ENCODE measurements at regions not wholly inside any gene's neighbourhood (a gene's known extent, or its start where the extent isn't known, plus 50 kb on each side); places are given as distances from the start of the nearest gene placed in this dataset.

DNA sequence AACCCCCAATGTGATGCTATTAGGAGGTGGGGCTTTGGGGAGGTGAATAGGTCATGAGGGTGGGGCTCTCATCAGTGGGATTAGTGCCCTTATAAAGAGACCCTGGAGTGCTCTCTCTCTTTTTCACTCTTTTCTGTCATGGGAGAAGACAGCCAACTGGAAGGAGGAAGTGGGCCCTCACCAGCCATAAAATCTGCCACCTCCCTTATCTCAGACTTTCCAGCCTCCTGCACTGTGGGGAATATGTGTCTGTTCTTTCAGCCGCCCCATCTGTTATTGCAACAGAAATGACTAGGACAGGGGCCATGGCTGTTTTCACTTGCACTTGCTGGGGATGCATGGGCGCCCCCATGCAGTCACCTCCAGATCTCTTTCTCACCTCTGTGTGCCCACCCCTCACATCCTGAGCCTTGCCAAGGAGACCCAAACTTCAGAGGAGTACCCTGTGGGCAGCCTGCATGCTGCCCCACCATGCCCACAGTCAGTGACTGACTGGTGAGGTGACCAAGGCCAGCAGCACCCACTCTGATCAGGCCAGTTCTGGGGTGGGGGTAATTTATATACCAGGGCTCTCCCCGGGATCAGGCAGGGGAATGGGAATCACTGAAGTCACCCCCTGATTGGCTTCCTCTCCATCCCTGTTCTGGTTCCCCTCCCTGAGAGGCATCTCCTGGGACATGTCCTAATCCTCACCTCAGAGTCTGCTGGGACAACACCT lies 118.4 kb downstream of the ANKRD60 start:
- no peak overlapping the region for H3K18ac ChIP-seq (ENCODE audit: low read depth in 1 of 2, low read length in 2 of 2)
- H3K36me3 ChIP-seq (ENCODE audit: control insufficient read depth in 1 of 2, insufficient read depth in 2 of 2, low read depth in 1 of 2, low read length in 2 of 2), result no peaks in the 10 kb centered on the region
- H3K14ac ChIP-seq (ENCODE audit: low read length in 2 of 2), result no peak overlapping the region
- no peak overlapping the region for H2BK15ac ChIP-seq (ENCODE audit: low read depth, poor library complexity, severe bottlenecking)
- H3K23ac ChIP-seq (ENCODE audit: low read length in 2 of 2), result no peak overlapping the region
- no peak overlapping the region for H2BK120ac ChIP-seq (ENCODE audit: low read depth, low read length)
- H3K4me2 ChIP-seq (ENCODE audit: low read length, poor library complexity, severe bottlenecking), result no peak overlapping the region
- 93% methylated on average over 3 of the region's 3 CpGs for WGBS
- H2BK12ac ChIP-seq (ENCODE audit: low read length in 2 of 2), result no peak overlapping the region
- no peak overlapping the region for H3K9ac ChIP-seq (ENCODE audit: low read length)
- no peak overlapping the region for H4K8ac ChIP-seq (ENCODE audit: low read length)
- H3K4ac ChIP-seq (ENCODE audit: low read depth in 1 of 2, low read length in 2 of 2), result no peak overlapping the region
- H3K4me3 ChIP-seq (ENCODE audit: insufficient read depth in 1 of 2, low read depth in 1 of 2, low read length in 2 of 2), result no peak overlapping the region
- H3K9me3 ChIP-seq (ENCODE audit: control insufficient read depth, low read length), result no peaks in the 10 kb centered on the region
- no peaks in the 10 kb centered on the region for H3K79me1 ChIP-seq (replicated peaks; ENCODE audit: low read length, poor library complexity, severe bottlenecking)
- H3K4me1 ChIP-seq (ENCODE audit: control insufficient read depth, insufficient read depth, low read depth, low read length), result no peaks in the 10 kb centered on the region
- H4K91ac ChIP-seq (ENCODE audit: low read length), result no peak overlapping the region
- H2AFZ ChIP-seq (ENCODE audit: low read depth, low read length), result no peak overlapping the region
- DNase-seq, result no peak
- H3K27me3 ChIP-seq (ENCODE audit: control insufficient read depth in 1 of 2, insufficient read depth in 1 of 2, low read length in 2 of 2), result peaks cover 0 to 31% of the 10 kb centered on the region in 2 experiments
- H2AK5ac ChIP-seq (ENCODE audit: low read length, severe bottlenecking), result no peak overlapping the region
- H2BK5ac ChIP-seq (ENCODE audit: low read depth, low read length, poor library complexity, severe bottlenecking), result no peak overlapping the region
- H3K27ac ChIP-seq (ENCODE audit: low read length, poor library complexity, severe bottlenecking), result no peak overlapping the region

- H3K4me1 ChIP-seq (ENCODE audit: control insufficient read depth, insufficient read depth, low read depth, low read length), result no peaks in the 10 kb centered on the region
- no peak overlapping the region for H4K8ac ChIP-seq (ENCODE audit: low read length)
- no peak overlapping the region for H2AK5ac ChIP-seq (ENCODE audit: low read length, severe bottlenecking)
- H3K4me2 ChIP-seq (ENCODE audit: low read length, poor library complexity, severe bottlenecking), result no peak overlapping the region
- H3K9ac ChIP-seq (ENCODE audit: low read length), result no peak overlapping the region
- H3K4me3 ChIP-seq (ENCODE audit: insufficient read depth in 1 of 2, low read depth in 1 of 2, low read length in 2 of 2), result no peak overlapping the region
- H3K27me3 ChIP-seq (ENCODE audit: control insufficient read depth in 1 of 2, insufficient read depth in 1 of 2, low read length in 2 of 2), result peaks cover 0 to 31% of the 10 kb centered on the region in 2 experiments
- no peak overlapping the region for H2BK12ac ChIP-seq (ENCODE audit: low read length in 2 of 2)
- no peak overlapping the region for H2AFZ ChIP-seq (ENCODE audit: low read depth, low read length)
- WGBS, result 34% methylated on average over 4 of the region's 4 CpGs
- no peak overlapping the region for H3K14ac ChIP-seq (ENCODE audit: low read length in 2 of 2)
- H3K27ac ChIP-seq (ENCODE audit: low read length, poor library complexity, severe bottlenecking), result no peak overlapping the region
- H4K91ac ChIP-seq (ENCODE audit: low read length), result no peak overlapping the region
- H2BK5ac ChIP-seq (ENCODE audit: low read depth, low read length, poor library complexity, severe bottlenecking), result no peak overlapping the region
- no peak overlapping the region for H3K18ac ChIP-seq (ENCODE audit: low read depth in 1 of 2, low read length in 2 of 2)
- H2BK15ac ChIP-seq (ENCODE audit: low read depth, poor library complexity, severe bottlenecking), result no peak overlapping the region
- no peaks in the 10 kb centered on the region for H3K36me3 ChIP-seq (ENCODE audit: control insufficient read depth in 1 of 2, insufficient read depth in 2 of 2, low read depth in 1 of 2, low read length in 2 of 2)
- H3K79me1 ChIP-seq (replicated peaks; ENCODE audit: low read length, poor library complexity, severe bottlenecking), result no peaks in the 10 kb centered on the region
- no peak overlapping the region for H2BK120ac ChIP-seq (ENCODE audit: low read depth, low read length)
- no peak for DNase-seq
- no peak overlapping the region for H3K23ac ChIP-seq (ENCODE audit: low read length in 2 of 2)
- H3K4ac ChIP-seq (ENCODE audit: low read depth in 1 of 2, low read length in 2 of 2), result no peak overlapping the region
- H3K9me3 ChIP-seq (ENCODE audit: control insufficient read depth, low read length), result no peaks in the 10 kb centered on the region
Observed at GRCh38 chr20:58109126-58109880, 119.2 kb downstream of the ANKRD60 start.

DNA sequence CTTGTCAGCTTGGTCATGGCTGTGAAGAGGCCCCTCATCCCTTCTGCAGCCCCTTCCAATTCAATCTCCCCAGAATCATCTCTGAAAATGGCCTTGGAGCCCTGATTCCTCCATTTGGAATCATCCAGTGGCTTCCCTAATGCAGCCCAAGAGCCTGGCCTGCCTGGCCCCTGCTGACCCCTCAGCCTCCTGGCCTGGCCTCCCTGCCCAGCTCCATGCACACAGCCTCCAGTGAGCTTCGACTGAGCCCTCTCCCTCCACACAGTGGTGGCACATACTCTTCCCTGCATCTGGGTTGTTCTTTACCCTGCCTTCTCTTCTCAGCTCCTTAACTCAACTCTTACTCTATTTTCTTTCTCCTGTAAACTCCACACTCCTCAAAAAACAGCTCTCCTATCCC lies 120.9 kb downstream of the ANKRD60 start:
- Histone ChIP-seq H2AK5ac (ENCODE audit: low read length, severe bottlenecking) (no peak overlapping the region), H2BK5ac (ENCODE audit: low read depth, low read length, poor library complexity, severe bottlenecking) (no peak overlapping the region), H2BK15ac (ENCODE audit: low read depth, poor library complexity, severe bottlenecking) (no peak overlapping the region), H3K36me3 (ENCODE audit: control insufficient read depth in 1 of 2, insufficient read depth in 2 of 2, low read depth in 1 of 2, low read length in 2 of 2) (no peaks in the 10 kb centered on the region), H3K4me3 (ENCODE audit: insufficient read depth in 1 of 2, low read depth in 1 of 2, low read length in 2 of 2) (peak overlapping the region in 1 of 2 experiments; percentile 9), H3K4ac (ENCODE audit: low read depth in 1 of 2, low read length in 2 of 2) (no peak overlapping the region), H2BK120ac (ENCODE audit: low read depth, low read length) (no peak overlapping the region), H3K27me3 (ENCODE audit: control insufficient read depth in 1 of 2, insufficient read depth in 1 of 2, low read length in 2 of 2) (peaks cover 0 to 36% of the 10 kb centered on the region in 2 experiments), H3K4me1 (ENCODE audit: control insufficient read depth, insufficient read depth, low read depth, low read length) (no peaks in the 10 kb centered on the region), H3K9me3 (ENCODE audit: control insufficient read depth, low read length) (no peaks in the 10 kb centered on the region), H3K14ac (ENCODE audit: low read length in 2 of 2) (no peak overlapping the region), H3K9ac (ENCODE audit: low read length) (no peak overlapping the region), H3K18ac (ENCODE audit: low read depth in 1 of 2, low read length in 2 of 2) (no peak overlapping the region), H2AFZ (ENCODE audit: low read depth, low read length) (no peak overlapping the region), H4K8ac (ENCODE audit: low read length) (no peak overlapping the region), H3K23ac (ENCODE audit: low read length in 2 of 2) (no peak overlapping the region), H3K4me2 (ENCODE audit: low read length, poor library complexity, severe bottlenecking) (no peak overlapping the region), H4K91ac (ENCODE audit: low read length) (no peak overlapping the region), H3K79me1 (replicated peaks; ENCODE audit: low read length, poor library complexity, severe bottlenecking) (no peaks in the 10 kb centered on the region), H3K27ac (ENCODE audit: low read length, poor library complexity, severe bottlenecking) (no peak overlapping the region), H2BK12ac (ENCODE audit: low read length in 2 of 2) (no peak overlapping the region)
- WGBS, result 32% methylated on average over 1 of the region's 1 CpG
- DNase-seq, result no peak

- no peaks in the 10 kb centered on the region for H3K79me1 ChIP-seq (replicated peaks; ENCODE audit: low read length, poor library complexity, severe bottlenecking)
- H3K14ac ChIP-seq (ENCODE audit: low read length in 2 of 2), result no peak overlapping the region
- H3K4ac ChIP-seq (ENCODE audit: low read depth in 1 of 2, low read length in 2 of 2), result no peak overlapping the region
- no peak overlapping the region for H3K9ac ChIP-seq (ENCODE audit: low read length)
- H4K91ac ChIP-seq (ENCODE audit: low read length), result no peak overlapping the region
- peaks cover 0 to 36% of the 10 kb centered on the region in 2 experiments for H3K27me3 ChIP-seq (ENCODE audit: control insufficient read depth in 1 of 2, insufficient read depth in 1 of 2, low read length in 2 of 2)
- no peak for DNase-seq
- H2BK5ac ChIP-seq (ENCODE audit: low read depth, low read length, poor library complexity, severe bottlenecking), result no peak overlapping the region
- H3K4me2 ChIP-seq (ENCODE audit: low read length, poor library complexity, severe bottlenecking), result no peak overlapping the region
- no peak overlapping the region for H3K23ac ChIP-seq (ENCODE audit: low read length in 2 of 2)
- no peak overlapping the region for H2BK12ac ChIP-seq (ENCODE audit: low read length in 2 of 2)
- no peak overlapping the region for H3K27ac ChIP-seq (ENCODE audit: low read length, poor library complexity, severe bottlenecking)
- no peaks in the 10 kb centered on the region for H3K4me1 ChIP-seq (ENCODE audit: control insufficient read depth, insufficient read depth, low read depth, low read length)
- H4K8ac ChIP-seq (ENCODE audit: low read length), result no peak overlapping the region
- no peaks in the 10 kb centered on the region for H3K36me3 ChIP-seq (ENCODE audit: control insufficient read depth in 1 of 2, insufficient read depth in 2 of 2, low read depth in 1 of 2, low read length in 2 of 2)
- H3K9me3 ChIP-seq (ENCODE audit: control insufficient read depth, low read length), result no peaks in the 10 kb centered on the region
- no peak overlapping the region for H2BK15ac ChIP-seq (ENCODE audit: low read depth, poor library complexity, severe bottlenecking)
- H2BK120ac ChIP-seq (ENCODE audit: low read depth, low read length), result no peak overlapping the region
- no peak overlapping the region for H2AFZ ChIP-seq (ENCODE audit: low read depth, low read length)
- H2AK5ac ChIP-seq (ENCODE audit: low read length, severe bottlenecking), result no peak overlapping the region
- no peak overlapping the region for H3K4me3 ChIP-seq (ENCODE audit: insufficient read depth in 1 of 2, low read depth in 1 of 2, low read length in 2 of 2)
- WGBS, result 89% methylated on average over 8 of the region's 9 CpGs
- H3K18ac ChIP-seq (ENCODE audit: low read depth in 1 of 2, low read length in 2 of 2), result no peak overlapping the region
Observed at GRCh38 chr20:58106143-58106750, 122.2 kb downstream of the ANKRD60 start.
